Tibial nerve (tissue), 4 donors: ENCODE measurements at regions not wholly inside any gene's neighbourhood (a gene's known extent, or its start where the extent isn't known, plus 50 kb on each side); places are given as distances from the start of the nearest gene placed in this dataset.
"Not testable (repeated sequence)": the region's sequence is repeated elsewhere in the genome, so short reads cannot be mapped to it uniquely, and the experiment has no call there.

Experiments used
- EP300 ChIP-seq, 2 donors: sonication (generic); formaldehyde crosslinking; IDR thresholded peaks; one replicate each; pipeline ENCODE4 v1.6.1; 2017; ENCODE audit warnings: antibody characterized with exemption in 2 of 2, mild to moderate bottlenecking in 1 of 2
- POLR2A ChIP-seq, 2 donors: fragments of 450-650 bp; IDR thresholded peaks; one replicate each; pipeline ENCODE4 v1.6.1; 2017; ENCODE audit warnings: antibody characterized with exemption in 2 of 2, mild to moderate bottlenecking in 2 of 2, moderate library complexity in 2 of 2
- TF ChIP-seq, protein P1 (sequence below), 5 experiments: fragments of 200-600 bp in 3 of 5; fragments of 450-650 bp in 2 of 5; sonication (generic) in 3 of 5; IDR thresholded peaks; one replicate each; pipeline ENCODE4 v1.5.1; 2016 to 2019; ENCODE audit warnings: antibody characterized with exemption in 5 of 5, mild to moderate bottlenecking in 3 of 5, moderate library complexity in 2 of 5

DNA sequence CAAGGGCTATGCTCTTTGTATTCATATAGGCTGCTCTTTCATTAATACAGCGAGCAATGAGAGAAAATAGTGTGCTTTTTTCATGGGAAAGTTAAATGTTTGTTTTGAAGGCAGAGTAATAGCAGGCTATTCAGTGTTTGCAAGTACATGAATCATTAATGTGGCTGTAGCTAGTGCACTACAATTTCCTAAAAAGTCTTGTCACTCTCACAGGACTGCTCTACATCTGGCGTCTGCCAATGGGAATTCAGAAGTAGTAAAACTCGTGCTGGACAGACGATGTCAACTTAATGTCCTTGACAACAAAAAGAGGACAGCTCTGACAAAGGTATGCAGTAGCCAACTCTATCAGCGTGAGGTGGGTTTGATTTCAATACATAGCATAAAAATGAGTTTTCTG, 68.9 kb downstream of the CCDC74A start:
- TF ChIP-seq, protein P1, sequence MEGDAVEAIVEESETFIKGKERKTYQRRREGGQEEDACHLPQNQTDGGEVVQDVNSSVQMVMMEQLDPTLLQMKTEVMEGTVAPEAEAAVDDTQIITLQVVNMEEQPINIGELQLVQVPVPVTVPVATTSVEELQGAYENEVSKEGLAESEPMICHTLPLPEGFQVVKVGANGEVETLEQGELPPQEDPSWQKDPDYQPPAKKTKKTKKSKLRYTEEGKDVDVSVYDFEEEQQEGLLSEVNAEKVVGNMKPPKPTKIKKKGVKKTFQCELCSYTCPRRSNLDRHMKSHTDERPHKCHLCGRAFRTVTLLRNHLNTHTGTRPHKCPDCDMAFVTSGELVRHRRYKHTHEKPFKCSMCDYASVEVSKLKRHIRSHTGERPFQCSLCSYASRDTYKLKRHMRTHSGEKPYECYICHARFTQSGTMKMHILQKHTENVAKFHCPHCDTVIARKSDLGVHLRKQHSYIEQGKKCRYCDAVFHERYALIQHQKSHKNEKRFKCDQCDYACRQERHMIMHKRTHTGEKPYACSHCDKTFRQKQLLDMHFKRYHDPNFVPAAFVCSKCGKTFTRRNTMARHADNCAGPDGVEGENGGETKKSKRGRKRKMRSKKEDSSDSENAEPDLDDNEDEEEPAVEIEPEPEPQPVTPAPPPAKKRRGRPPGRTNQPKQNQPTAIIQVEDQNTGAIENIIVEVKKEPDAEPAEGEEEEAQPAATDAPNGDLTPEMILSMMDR (IDR thresholded peaks at IDR 0.05) = not testable (repeated sequence)
- not testable (repeated sequence) for TF ChIP-seq POLR2A, EP300 (IDR thresholded peaks at IDR 0.05)
